NCI-H2171 treated with DMSO at 0.1 percent for 48 hours (cell line): ENCODE measurements at regions not wholly inside any gene's neighbourhood (a gene's known extent, or its start where the extent isn't known, plus 50 kb on each side); places are given as distances from the start of the nearest gene placed in this dataset.

Experiments
- DNase-seq: peaks from one replicate; lab custom pipeline; 2025; lab: John Stamatoyannopoulos, UW

- no peak for DNase-seq
These were observed 243.4 kb upstream of the KCNG1 start for GRCh38 chr20:51266353-51266752.

- no peak for DNase-seq
These were observed 242.5 kb upstream of the KCNG1 start for GRCh38 chr20:51265361-51265760.

GRCh38 chr20:51262240-51262639, 239.3 kb upstream of the KCNG1 start:
- DNase-seq, result no peak

GRCh38 chr20:51259455-51259854, 236.5 kb upstream of the KCNG1 start:
- no peak for DNase-seq

DNA sequence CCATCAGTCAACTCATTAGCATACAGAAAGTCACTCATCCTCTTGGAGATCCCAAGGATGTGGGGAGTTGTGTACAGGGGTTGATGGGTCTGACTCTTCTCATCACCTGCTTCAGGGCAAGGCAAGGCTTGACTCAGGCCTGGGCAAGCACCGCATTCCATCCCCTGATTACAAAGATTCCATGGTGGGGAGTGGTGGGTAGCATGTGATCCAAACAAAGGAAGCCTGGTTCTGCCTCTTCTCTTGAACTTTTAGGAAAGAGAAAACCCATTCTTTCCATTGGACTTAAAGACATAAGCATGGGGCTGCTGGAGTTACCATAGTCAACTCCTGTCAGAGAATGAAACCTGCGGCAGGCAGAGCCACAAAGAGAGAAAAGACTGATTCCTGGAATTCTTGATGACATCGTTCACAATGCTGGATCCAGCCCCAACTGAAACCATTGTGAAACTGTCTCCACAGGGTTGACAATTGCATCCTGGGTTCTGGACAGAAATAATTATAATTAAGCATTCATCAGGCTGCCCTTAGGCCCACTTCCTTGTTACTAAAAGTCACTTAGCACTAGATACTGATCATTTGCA, 235.8 kb upstream of the KCNG1 start:
- no peak for DNase-seq

- no peak for DNase-seq
These were observed 232.5 kb upstream of the KCNG1 start for GRCh38 chr20:51255417-51255816.

GRCh38 chr20:51253280-51253679, 230.4 kb upstream of the KCNG1 start:
- no peak for DNase-seq

DNA sequence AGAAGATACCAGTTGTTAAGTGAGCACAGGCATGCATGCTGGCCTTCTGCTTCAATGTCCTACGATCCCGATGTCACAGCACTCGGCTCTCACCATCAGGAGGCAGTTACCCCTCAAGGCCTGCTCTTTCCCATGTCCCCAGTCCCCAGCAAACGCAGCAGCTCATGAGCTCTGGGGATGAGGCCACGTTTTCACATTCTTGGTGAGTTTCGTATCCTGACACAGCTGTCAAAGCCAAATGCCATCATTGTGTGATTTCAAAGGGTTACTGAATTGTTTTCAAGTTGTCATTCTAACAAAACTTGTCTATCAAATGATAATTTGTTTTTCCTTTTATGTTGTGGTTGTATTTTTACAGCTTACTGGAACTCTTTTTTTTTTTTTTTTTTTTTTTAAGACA, 226.9 kb upstream of the KCNG1 start:
- no peak for DNase-seq

- DNase-seq, result no peak
These were observed 226.3 kb upstream of the KCNG1 start for GRCh38 chr20:51249215-51249614.

- no peak for DNase-seq
These were observed 221.6 kb upstream of the KCNG1 start for GRCh38 chr20:51244466-51244865.

DNA sequence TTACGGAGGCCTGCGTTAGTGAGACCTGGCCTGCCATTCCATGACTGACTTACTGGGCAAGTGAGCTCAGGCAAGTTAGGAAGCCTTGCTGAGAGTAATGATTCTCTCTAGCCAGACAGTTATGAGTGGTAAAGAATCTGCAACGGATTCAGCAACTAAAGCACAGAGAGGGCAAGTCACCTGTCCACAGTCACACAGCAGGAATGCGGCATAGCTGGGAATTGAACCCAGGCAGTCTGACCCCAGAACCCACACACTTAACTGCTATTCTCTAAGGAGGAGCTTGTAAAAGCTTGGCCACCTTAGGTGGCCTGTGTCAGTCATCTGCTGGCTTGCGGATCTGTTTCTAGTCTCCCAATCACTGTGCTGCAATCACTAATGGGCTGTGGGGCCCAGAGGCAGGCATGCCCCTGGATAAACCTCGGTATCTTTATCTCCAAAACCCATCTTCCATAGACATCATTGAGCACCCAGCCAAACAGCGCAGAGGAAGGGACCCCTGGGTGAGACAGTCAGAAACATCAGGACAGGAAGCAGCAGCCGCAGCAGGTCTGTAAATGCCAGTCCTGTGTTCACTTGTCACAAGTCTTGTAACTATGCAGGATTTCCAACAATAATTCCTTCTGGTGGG, 215.9 kb upstream of the KCNG1 start:
- DNase-seq, result no peak

DNA sequence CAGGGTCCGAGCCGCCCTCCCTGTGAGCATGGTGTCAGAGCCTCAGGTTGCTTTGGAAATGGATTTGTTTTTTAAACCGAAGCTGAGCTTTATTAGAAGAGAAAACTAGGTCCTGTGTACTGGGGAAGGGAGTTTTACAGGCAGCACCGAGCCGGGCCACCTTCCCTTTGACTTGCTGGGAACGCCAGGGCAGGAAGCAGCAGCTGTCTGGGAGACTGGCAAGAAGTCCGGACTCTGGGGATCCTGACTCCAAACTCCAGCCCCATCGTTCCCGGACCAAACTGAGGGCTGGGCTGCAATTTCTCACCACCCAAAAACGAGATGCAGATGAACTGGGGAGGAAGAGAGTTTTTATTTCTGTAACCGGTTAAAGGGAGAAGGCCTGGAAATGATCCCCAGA, 214.9 kb upstream of the KCNG1 start:
- no peak for DNase-seq

GRCh38 chr20:51237278-51237677, 214.4 kb upstream of the KCNG1 start:
- no peak for DNase-seq

DNA sequence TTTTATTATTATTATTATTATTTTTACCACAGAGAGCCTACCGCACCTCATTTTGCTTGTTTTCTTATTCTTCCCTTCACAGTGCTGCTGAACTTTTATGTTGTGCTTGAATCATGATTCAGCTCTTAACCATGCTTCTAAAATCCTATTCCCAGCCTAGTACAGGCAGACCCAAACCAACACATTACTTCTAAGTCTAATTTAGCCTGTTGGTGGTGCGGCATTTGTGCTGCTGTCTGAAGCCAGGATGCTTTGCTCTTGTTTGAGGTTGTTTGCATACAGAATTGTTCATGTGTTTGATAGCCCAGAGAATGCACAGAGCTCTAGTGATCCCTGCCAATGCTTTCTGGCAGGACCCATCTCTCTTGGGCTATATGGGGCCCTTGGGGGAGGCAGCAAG, 213.5 kb upstream of the KCNG1 start:
- no peak for DNase-seq

GRCh38 chr20:51233345-51233744, 210.4 kb upstream of the KCNG1 start:
- peak; percentile 23 for DNase-seq

DNA sequence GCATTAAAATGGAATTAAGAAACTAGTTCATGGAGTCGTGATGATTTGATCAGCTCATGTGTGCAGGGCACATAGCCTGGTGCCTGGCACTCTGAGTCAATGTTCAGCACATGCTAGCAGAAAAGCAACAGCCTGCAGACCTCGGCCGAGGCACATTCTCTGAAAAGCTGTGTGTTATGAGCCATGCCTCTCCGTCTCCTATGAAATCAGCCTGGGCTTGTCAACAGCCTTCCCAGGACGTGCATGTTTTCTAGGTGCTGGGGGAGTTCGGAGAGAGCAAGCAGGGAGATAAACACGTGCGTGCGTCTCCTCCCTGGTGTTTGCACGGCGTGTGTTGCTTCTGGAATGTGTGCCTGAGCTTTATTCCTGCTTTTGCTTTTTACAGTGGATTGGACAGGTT, 207.8 kb upstream of the KCNG1 start:
- no peak for DNase-seq

- no peak for DNase-seq
These were observed 205.9 kb upstream of the KCNG1 start for GRCh38 chr20:51228763-51229162.

DNA sequence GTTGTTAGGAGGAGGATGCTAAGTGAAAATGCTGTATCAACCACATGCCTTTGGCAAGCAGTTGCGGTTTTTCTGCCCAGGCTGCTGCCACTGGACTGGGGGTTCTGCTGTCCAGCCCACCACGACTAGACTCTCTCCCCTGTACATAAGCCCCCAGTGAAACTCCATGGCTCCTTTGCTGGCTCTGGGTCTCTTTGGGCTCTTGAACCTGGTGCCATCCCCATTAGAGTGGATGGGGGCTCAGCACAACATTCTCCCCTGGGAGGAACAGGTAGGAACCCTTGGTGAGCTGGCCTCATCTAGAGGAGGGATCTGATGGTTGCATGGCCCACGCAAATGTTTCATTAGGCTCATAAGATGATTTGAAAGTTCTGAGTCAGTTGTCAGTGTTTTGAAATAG, 204.8 kb upstream of the KCNG1 start:
- DNase-seq, result no peak

- no peak for DNase-seq
These were observed 200.3 kb upstream of the KCNG1 start for GRCh38 chr20:51223183-51223720.

DNA sequence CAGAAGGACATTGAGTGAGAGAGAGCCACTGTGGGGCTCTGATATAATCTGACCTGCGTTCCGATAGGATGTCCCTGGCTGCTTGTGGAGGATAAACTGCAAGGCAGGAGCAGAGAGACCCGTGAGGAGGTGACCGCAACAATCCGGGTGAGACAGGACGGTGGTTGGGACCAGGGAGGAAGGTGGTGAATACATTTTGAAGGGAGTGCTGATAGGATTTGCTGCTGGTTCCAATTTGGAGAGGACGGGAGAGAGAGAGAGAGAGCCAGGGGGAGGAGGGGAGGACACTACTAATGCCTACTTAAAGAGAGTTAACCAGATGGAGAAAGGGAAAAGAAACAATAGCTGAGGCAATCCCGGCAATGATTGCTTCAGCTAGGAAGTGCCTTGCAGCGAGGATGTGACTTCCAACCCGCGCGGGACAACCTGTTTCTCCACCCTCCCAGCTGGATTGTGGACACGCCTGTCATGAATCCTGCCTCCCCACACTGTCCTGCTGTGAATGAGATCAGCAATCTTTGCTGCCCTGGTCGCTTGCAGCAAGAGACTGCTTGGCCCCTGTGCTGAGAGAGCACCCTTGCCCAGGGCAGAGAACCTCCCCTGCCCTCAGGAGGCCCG, 199.0 kb upstream of the KCNG1 start:
- DNase-seq, result peak; percentile 18

- DNase-seq, result no peak
These were observed 198.2 kb upstream of the KCNG1 start for GRCh38 chr20:51221103-51221502.

- no peak for DNase-seq
These were observed 197.4 kb upstream of the KCNG1 start for GRCh38 chr20:51220293-51220706.

GRCh38 chr20:51219544-51219943, 196.6 kb upstream of the KCNG1 start:
- no peak for DNase-seq

- no peak for DNase-seq
These were observed 195.7 kb upstream of the KCNG1 start for GRCh38 chr20:51218603-51219002.
